ENCODE measurements at regions not wholly inside any gene's neighbourhood (a gene's known extent, or its start where the extent isn't known, plus 50 kb on each side); places are given as distances from the start of the nearest gene placed in this dataset.

GRCh38 chr16:86436466-86437185, 73.7 kb upstream of the FOXF1 start:
- TF ChIP-seq CTCF (IDR thresholded peaks at IDR 0.05; ENCODE audit: insufficient read depth, low read depth, low read length, missing control alignments): no peak
- no peak overlapping the region for H3K4me3 ChIP-seq (ENCODE audit: low read depth, low read length)
- no peak for DNase-seq (ENCODE audit: low read depth)

- TF ChIP-seq CTCF (IDR thresholded peaks at IDR 0.05; ENCODE audit: insufficient read depth, low read depth, low read length, missing control alignments): no peak
- no peak for DNase-seq (ENCODE audit: low read depth)
- H3K4me3 ChIP-seq (ENCODE audit: low read depth, low read length): no peak overlapping the region
Observed at GRCh38 chr16:86437348-86437747, 73.0 kb upstream of the FOXF1 start.

GRCh38 chr16:86442703-86443102, 67.6 kb upstream of the FOXF1 start:
- H3K4me3 ChIP-seq (ENCODE audit: low read depth, low read length): no peak overlapping the region
- DNase-seq (ENCODE audit: low read depth): no peak
- TF ChIP-seq CTCF (IDR thresholded peaks at IDR 0.05; ENCODE audit: insufficient read depth, low read depth, low read length, missing control alignments): no peak

- no peak overlapping the region for H3K4me3 ChIP-seq (ENCODE audit: low read depth, low read length)
- DNase-seq (ENCODE audit: low read depth): no peak
- no peak for TF ChIP-seq CTCF (IDR thresholded peaks at IDR 0.05; ENCODE audit: insufficient read depth, low read depth, low read length, missing control alignments)
Observed at GRCh38 chr16:86443508-86444147, 66.7 kb upstream of the FOXF1 start.

- no peak for DNase-seq (ENCODE audit: low read depth)
- no peak overlapping the region for H3K4me3 ChIP-seq (ENCODE audit: low read depth, low read length)
- no peak for TF ChIP-seq CTCF (IDR thresholded peaks at IDR 0.05; ENCODE audit: insufficient read depth, low read depth, low read length, missing control alignments)
Observed at GRCh38 chr16:86444261-86444660, 66.1 kb upstream of the FOXF1 start.

- no peak overlapping the region for H3K4me3 ChIP-seq (ENCODE audit: low read depth, low read length)
- no peak for DNase-seq (ENCODE audit: low read depth)
- TF ChIP-seq CTCF (IDR thresholded peaks at IDR 0.05; ENCODE audit: insufficient read depth, low read depth, low read length, missing control alignments): no peak
Observed at GRCh38 chr16:86444661-86445060, 65.7 kb upstream of the FOXF1 start.
